Liver (tissue), 7 donors: ENCODE measurements at regions not wholly inside any gene's neighbourhood (a gene's known extent, or its start where the extent isn't known, plus 50 kb on each side); places are given as distances from the start of the nearest gene placed in this dataset.

Experiments used
- DNase-seq: peaks from one replicate; pipeline ENCODE4 v3.0.0-alpha.2; 2017; ENCODE audit warnings: low spot score
- H3K27ac ChIP-seq, 2 donors: one replicate each; pipeline ENCODE4 v1.7.0; 2013; ENCODE audit warnings: inconsistent platforms in 2 of 2, low read length in 2 of 2, control low read depth in 1 of 2, low read depth in 1 of 2, mild to moderate bottlenecking in 1 of 2
- H3K27me3 ChIP-seq, 4 donors: one replicate each; pipeline versions ENCODE4 v1.6.1 to v1.7.0; 2013; ENCODE audit warnings: low read length in 3 of 4, inconsistent platforms in 1 of 4, mild to moderate bottlenecking in 1 of 4, moderate library complexity in 1 of 4; ENCODE audit not compliant: control insufficient read depth in 4 of 4, insufficient read depth in 4 of 4
- H3K36me3 ChIP-seq, 4 donors: one replicate each; pipeline versions ENCODE4 v1.6.1 to v1.7.0; 2013; ENCODE audit warnings: low read length in 3 of 4, mild to moderate bottlenecking in 3 of 4, low read depth in 1 of 4, moderate library complexity in 1 of 4; ENCODE audit not compliant: control insufficient read depth in 4 of 4, insufficient read depth in 3 of 4
- H3K4me1 ChIP-seq, 4 donors: one replicate each; pipeline versions ENCODE4 v1.6.1 to v1.7.0; 2013; ENCODE audit warnings: low read length in 3 of 4, mild to moderate bottlenecking in 3 of 4, moderate library complexity in 1 of 4; ENCODE audit not compliant: control insufficient read depth in 4 of 4, insufficient read depth in 4 of 4
- H3K4me3 ChIP-seq, 3 donors: one replicate each; pipeline versions ENCODE4 v1.6.1 to v1.7.0; 2013; ENCODE audit warnings: low read length in 3 of 3, control low read depth in 1 of 3, low read depth in 1 of 3, mild to moderate bottlenecking in 1 of 3
- H3K9ac ChIP-seq, 2 donors: one replicate each; pipeline ENCODE4 v1.7.0; 2013; ENCODE audit warnings: low read length in 2 of 2, mild to moderate bottlenecking in 2 of 2, moderate library complexity in 2 of 2, control low read depth in 1 of 2, low read depth in 1 of 2
- H3K9me3 ChIP-seq, 4 donors: one replicate each; pipeline versions ENCODE4 v1.6.1 to v1.7.0; 2013; ENCODE audit warnings: low read length in 3 of 4; ENCODE audit not compliant: control insufficient read depth in 4 of 4
- EGR1 ChIP-seq, 2 donors: IDR thresholded peaks; 2 replicates each; pipeline ENCODE4 v1.6.1; 2016 to 2018; ENCODE audit warnings: antibody characterized with exemption in 2 of 2, low read depth in 2 of 2
- FOXA1 ChIP-seq: IDR thresholded peaks from 2 replicates; pipeline ENCODE4 v1.6.1; 2016; ENCODE audit warnings: antibody characterized with exemption
- FOXA2 ChIP-seq: IDR thresholded peaks from 2 replicates; pipeline ENCODE4 v1.6.1; 2016; ENCODE audit warnings: antibody characterized with exemption
- GABPA ChIP-seq, 2 donors: IDR thresholded peaks in 1 of 2; conservative IDR thresholded peaks in 1 of 2; 2 replicates each; pipeline ENCODE4 v1.6.1; 2016; ENCODE audit warnings: antibody characterized with exemption in 2 of 2, mild to moderate bottlenecking in 1 of 2, moderate library complexity in 1 of 2
- HNF4A ChIP-seq, 2 donors: conservative IDR thresholded peaks; 2 replicates each; pipeline ENCODE4 v1.6.1; 2016; ENCODE audit warnings: antibody characterized with exemption in 2 of 2, mild to moderate bottlenecking in 2 of 2
- HNF4G ChIP-seq: IDR thresholded peaks from 2 replicates; pipeline ENCODE4 v1.6.1; 2016; ENCODE audit warnings: antibody characterized with exemption
- JUND ChIP-seq, 2 donors: IDR thresholded peaks; 2 replicates each; pipeline ENCODE4 v1.6.1; 2016; ENCODE audit warnings: antibody characterized with exemption in 2 of 2
- NR2F2 ChIP-seq: IDR thresholded peaks from 2 replicates; pipeline ENCODE4 v1.6.1; 2016; ENCODE audit warnings: antibody characterized with exemption
- RAD21 ChIP-seq, 2 donors: IDR thresholded peaks; 2 replicates each; pipeline ENCODE4 v1.6.1; 2016; ENCODE audit warnings: antibody characterized with exemption in 2 of 2, mild to moderate bottlenecking in 2 of 2
- RXRA ChIP-seq, 2 donors: IDR thresholded peaks; 2 replicates each; pipeline ENCODE4 v1.6.1; 2017 to 2018; ENCODE audit warnings: antibody characterized with exemption in 2 of 2, mild to moderate bottlenecking in 1 of 2
- SP1 ChIP-seq: IDR thresholded peaks from 2 replicates; pipeline ENCODE4 v1.6.1; 2018; ENCODE audit warnings: antibody characterized with exemption, mild to moderate bottlenecking
- TAF1 ChIP-seq: conservative IDR thresholded peaks from 2 replicates; pipeline ENCODE4 v1.6.1; 2016; ENCODE audit warnings: antibody characterized with exemption, mild to moderate bottlenecking
- YY1 ChIP-seq: IDR thresholded peaks from 2 replicates; pipeline ENCODE4 v1.6.1; 2016; ENCODE audit warnings: antibody characterized with exemption, mild to moderate bottlenecking
- WGBS: extraction: QIAGEN DNeasy Blood & Tissue Kit; methylation state at CpG from one replicate; pipeline ENCODE4 v1.1.7; 2013; 5-methylcytosine and 5-hydroxymethylcytosine counted together
- TF ChIP-seq, protein P1 (sequence below): IDR thresholded peaks from 2 replicates; pipeline ENCODE4 v1.6.1; 2016; ENCODE audit warnings: antibody characterized with exemption
- TF ChIP-seq, protein P2 (sequence below): IDR thresholded peaks from 2 replicates; pipeline ENCODE4 v1.6.1; 2016; ENCODE audit warnings: antibody characterized with exemption
- TF ChIP-seq, protein P3 (sequence below): IDR thresholded peaks from 2 replicates; pipeline ENCODE4 v1.6.1; 2016; ENCODE audit warnings: antibody characterized with exemption
- TF ChIP-seq, protein P4 (sequence below): IDR thresholded peaks from 2 replicates; pipeline ENCODE4 v1.6.1; 2016; ENCODE audit warnings: antibody characterized with exemption, mild to moderate bottlenecking
- donor health status: healthy.
- donor health status: healthy.
- donor health status: healthy.
- donor health status: healthy.

DNA sequence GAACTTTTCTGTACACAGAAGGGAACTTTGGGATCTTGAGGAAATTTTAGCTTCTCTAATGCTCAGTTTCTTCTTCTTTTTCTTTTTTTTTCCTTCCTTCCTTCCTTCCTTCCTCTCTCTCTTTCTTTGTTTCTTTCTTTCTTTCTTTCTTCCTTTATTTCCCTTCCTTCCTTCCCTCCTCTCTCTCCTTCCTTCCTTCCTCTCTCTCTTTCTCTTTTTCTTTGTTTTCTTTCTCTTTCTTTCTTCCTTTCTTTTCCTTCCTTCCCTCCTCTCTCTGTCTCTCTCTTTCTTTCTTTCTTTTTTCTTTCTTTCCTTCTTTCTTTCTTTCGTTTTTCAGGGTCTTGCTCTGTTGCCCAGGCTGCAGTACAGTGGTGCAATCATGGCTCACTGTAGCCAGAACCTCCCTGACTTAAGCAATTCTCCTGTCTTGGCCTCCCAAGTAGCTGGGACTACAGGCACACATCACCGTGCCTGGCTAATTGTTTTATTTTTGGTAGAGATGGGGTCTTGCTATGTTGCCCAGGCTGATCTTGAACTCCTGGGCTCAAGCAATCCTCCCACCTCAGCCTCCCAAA lies 58.6 kb upstream of the SDK1 start:
- H3K27ac ChIP-seq = no peak overlapping the region
- WGBS = 72% methylated on average over 2 of the region's 2 CpGs
- H3K9ac ChIP-seq = no peak overlapping the region
- H3K36me3 ChIP-seq = no peaks in the 10 kb centered on the region
- peaks cover 0 to 2% (median 0%) of the 10 kb centered on the region in 4 donors for H3K9me3 ChIP-seq
- H3K4me1 ChIP-seq = no peaks in the 10 kb centered on the region
- H3K27me3 ChIP-seq = peaks cover 0 to 3% (median 0%) of the 10 kb centered on the region in 4 donors
- no peak for DNase-seq
- H3K4me3 ChIP-seq = no peak overlapping the region
- TF ChIP-seq, protein P1, sequence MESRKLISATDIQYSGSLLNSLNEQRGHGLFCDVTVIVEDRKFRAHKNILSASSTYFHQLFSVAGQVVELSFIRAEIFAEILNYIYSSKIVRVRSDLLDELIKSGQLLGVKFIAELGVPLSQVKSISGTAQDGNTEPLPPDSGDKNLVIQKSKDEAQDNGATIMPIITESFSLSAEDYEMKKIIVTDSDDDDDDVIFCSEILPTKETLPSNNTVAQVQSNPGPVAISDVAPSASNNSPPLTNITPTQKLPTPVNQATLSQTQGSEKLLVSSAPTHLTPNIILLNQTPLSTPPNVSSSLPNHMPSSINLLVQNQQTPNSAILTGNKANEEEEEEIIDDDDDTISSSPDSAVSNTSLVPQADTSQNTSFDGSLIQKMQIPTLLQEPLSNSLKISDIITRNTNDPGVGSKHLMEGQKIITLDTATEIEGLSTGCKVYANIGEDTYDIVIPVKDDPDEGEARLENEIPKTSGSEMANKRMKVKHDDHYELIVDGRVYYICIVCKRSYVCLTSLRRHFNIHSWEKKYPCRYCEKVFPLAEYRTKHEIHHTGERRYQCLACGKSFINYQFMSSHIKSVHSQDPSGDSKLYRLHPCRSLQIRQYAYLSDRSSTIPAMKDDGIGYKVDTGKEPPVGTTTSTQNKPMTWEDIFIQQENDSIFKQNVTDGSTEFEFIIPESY = no peak

DNA sequence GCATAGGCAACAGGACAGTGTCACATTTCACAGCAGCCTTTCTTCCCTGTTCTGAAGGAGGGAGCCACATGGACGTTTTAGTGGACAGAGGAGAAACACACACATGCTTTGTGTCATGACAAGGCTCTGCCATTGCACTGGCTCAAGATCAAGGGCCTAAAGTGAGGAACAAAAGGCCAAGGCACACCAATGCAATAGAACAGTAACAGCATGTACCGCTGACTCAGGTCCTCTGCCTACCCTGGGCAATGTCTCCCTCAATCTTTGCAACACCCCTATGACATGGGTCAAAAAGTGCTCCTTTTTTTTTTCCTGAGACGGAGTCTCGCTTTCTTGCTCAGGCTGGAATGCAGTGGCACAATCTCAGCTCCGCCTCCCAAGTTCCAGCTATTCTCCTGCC lies 57.8 kb upstream of the SDK1 start:
- peaks cover 0 to 2% (median 0%) of the 10 kb centered on the region in 4 donors for H3K9me3 ChIP-seq
- WGBS = 79% methylated on average over 5 of the region's 5 CpGs
- no peak overlapping the region for H3K4me3 ChIP-seq
- no peak overlapping the region for H3K9ac ChIP-seq
- H3K36me3 ChIP-seq = no peaks in the 10 kb centered on the region
- no peak for TF ChIP-seq EGR1 (IDR thresholded peaks at IDR 0.05; ENCODE audit: low read depth in 2 of 2)
- TF ChIP-seq JUND (IDR thresholded peaks at IDR 0.05) = no peak
- TF ChIP-seq GABPA (IDR thresholded peaks at IDR 0.05 in 1 of 2, conservative IDR thresholded peaks at IDR 0.05 in 1 of 2) = no peak
- no peak for TF ChIP-seq HNF4A (conservative IDR thresholded peaks at IDR 0.05)
- TF ChIP-seq, protein P2, sequence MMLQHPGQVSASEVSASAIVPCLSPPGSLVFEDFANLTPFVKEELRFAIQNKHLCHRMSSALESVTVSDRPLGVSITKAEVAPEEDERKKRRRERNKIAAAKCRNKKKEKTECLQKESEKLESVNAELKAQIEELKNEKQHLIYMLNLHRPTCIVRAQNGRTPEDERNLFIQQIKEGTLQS = no peak
- TF ChIP-seq, protein P3, sequence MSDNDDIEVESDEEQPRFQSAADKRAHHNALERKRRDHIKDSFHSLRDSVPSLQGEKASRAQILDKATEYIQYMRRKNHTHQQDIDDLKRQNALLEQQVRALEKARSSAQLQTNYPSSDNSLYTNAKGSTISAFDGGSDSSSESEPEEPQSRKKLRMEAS = no peak
- no peak for TF ChIP-seq NR2F2
- no peak for TF ChIP-seq SP1
- TF ChIP-seq TAF1 = no peak
- TF ChIP-seq FOXA2 = no peak
- no peak for TF ChIP-seq HNF4G
- peaks cover 0 to 3% (median 0%) of the 10 kb centered on the region in 4 donors for H3K27me3 ChIP-seq
- H3K27ac ChIP-seq = no peak overlapping the region
- no peak for DNase-seq
- no peaks in the 10 kb centered on the region for H3K4me1 ChIP-seq

DNA sequence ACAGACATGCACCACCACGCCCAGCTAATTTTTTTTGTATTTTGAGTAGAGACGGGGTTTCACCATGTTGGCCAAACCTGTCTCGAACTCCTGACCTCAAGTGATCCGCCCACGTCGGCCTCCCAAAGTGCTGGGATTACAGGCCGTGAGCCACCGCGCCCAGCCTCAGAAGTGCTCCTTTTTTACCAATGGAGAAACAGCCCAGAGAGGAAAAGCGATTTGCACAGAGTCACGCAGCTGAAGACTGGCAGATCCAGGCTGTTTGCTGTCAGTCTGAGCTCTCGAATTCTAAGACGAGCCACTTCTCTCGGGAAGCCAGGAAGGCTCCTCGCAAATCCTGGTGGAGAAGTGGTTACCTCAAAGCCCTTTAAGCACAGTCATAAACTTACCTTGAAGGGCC lies 57.4 kb upstream of the SDK1 start:
- no peak overlapping the region for H3K9ac ChIP-seq
- no peak overlapping the region for H3K27ac ChIP-seq
- H3K9me3 ChIP-seq = peaks cover 0 to 2% (median 0%) of the 10 kb centered on the region in 4 donors
- no peak overlapping the region for H3K4me3 ChIP-seq
- no peak for DNase-seq
- WGBS = 81% methylated on average over 15 of the region's 15 CpGs
- H3K36me3 ChIP-seq = no peaks in the 10 kb centered on the region
- no peaks in the 10 kb centered on the region for H3K4me1 ChIP-seq
- peaks cover 0 to 3% (median 0%) of the 10 kb centered on the region in 4 donors for H3K27me3 ChIP-seq
- no peak for TF ChIP-seq FOXA1
- no peak for TF ChIP-seq RXRA (IDR thresholded peaks at IDR 0.05)
- TF ChIP-seq FOXA2 = no peak
- TF ChIP-seq GABPA (IDR thresholded peaks at IDR 0.05 in 1 of 2, conservative IDR thresholded peaks at IDR 0.05 in 1 of 2) = no peak
- TF ChIP-seq, protein P1 = no peak
- TF ChIP-seq, protein P4, sequence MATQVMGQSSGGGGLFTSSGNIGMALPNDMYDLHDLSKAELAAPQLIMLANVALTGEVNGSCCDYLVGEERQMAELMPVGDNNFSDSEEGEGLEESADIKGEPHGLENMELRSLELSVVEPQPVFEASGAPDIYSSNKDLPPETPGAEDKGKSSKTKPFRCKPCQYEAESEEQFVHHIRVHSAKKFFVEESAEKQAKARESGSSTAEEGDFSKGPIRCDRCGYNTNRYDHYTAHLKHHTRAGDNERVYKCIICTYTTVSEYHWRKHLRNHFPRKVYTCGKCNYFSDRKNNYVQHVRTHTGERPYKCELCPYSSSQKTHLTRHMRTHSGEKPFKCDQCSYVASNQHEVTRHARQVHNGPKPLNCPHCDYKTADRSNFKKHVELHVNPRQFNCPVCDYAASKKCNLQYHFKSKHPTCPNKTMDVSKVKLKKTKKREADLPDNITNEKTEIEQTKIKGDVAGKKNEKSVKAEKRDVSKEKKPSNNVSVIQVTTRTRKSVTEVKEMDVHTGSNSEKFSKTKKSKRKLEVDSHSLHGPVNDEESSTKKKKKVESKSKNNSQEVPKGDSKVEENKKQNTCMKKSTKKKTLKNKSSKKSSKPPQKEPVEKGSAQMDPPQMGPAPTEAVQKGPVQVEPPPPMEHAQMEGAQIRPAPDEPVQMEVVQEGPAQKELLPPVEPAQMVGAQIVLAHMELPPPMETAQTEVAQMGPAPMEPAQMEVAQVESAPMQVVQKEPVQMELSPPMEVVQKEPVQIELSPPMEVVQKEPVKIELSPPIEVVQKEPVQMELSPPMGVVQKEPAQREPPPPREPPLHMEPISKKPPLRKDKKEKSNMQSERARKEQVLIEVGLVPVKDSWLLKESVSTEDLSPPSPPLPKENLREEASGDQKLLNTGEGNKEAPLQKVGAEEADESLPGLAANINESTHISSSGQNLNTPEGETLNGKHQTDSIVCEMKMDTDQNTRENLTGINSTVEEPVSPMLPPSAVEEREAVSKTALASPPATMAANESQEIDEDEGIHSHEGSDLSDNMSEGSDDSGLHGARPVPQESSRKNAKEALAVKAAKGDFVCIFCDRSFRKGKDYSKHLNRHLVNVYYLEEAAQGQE = no peak
- TF ChIP-seq HNF4G = no peak
- no peak for TF ChIP-seq RAD21 (IDR thresholded peaks at IDR 0.05)
- TF ChIP-seq JUND (IDR thresholded peaks at IDR 0.05) = no peak
- TF ChIP-seq, protein P2 = no peak
- no peak for TF ChIP-seq NR2F2
- TF ChIP-seq TAF1 = no peak
- TF ChIP-seq HNF4A (conservative IDR thresholded peaks at IDR 0.05) = no peak
- TF ChIP-seq EGR1 (IDR thresholded peaks at IDR 0.05; ENCODE audit: low read depth in 2 of 2) = no peak
- TF ChIP-seq YY1 = no peak
- TF ChIP-seq SP1 = no peak
